Activated CD8-positive, alpha-beta T cell treated with anti-CD3 and anti-CD28 coated beads, Interleukin-2, amount 10 ng/mL, durations not matched to agents 7 days and 5 days (primary cell): ENCODE measurements at regions not wholly inside any gene's neighbourhood (a gene's known extent, or its start where the extent isn't known, plus 50 kb on each side); places are given as distances from the start of the nearest gene placed in this dataset.
"Not testable (repeated sequence)": the region's sequence is repeated elsewhere in the genome, so short reads cannot be mapped to it uniquely, and the experiment has no call there.

ENCODE experiments used
- ATAC-seq: fragments of 150-1000 bp; cut with Tn5 transposase; one replicate; pipeline ENCODE4 v1.10.0; 2021; ENCODE audit warnings: moderate library complexity
- CTCF ChIA-PET: fragments of 350-600 bp; sonication (Branson Sonifier 250); formaldehyde crosslinking; loops from one replicate; lab custom pipeline; 2021; ENCODE audit warnings: antibody characterized with exemption; lab: Charles Lee
- POLR2A ChIA-PET: fragments of 350-600 bp; sonication (Branson Sonifier 250); formaldehyde crosslinking; loops from one replicate; lab custom pipeline; 2021; ENCODE audit warnings: antibody characterized with exemption; lab: Charles Lee
- DNase-seq: peaks from one replicate; pipeline ENCODE4 v3.0.0-alpha.2; 2020
- H3K27ac Mint-ChIP-seq: one replicate; pipeline ENCODE4 v1.8.0; 2021; ENCODE audit warnings: mild to moderate bottlenecking, mixed read lengths
- H3K27me3 Mint-ChIP-seq: one replicate; pipeline ENCODE4 v1.8.0; 2021; ENCODE audit warnings: low read depth, mixed read lengths
- H3K36me3 Mint-ChIP-seq: one replicate; pipeline ENCODE4 v1.8.0; 2021; ENCODE audit warnings: low read depth, mixed read lengths
- H3K4me1 Mint-ChIP-seq: one replicate; pipeline ENCODE4 v1.8.0; 2021; ENCODE audit warnings: low read depth, mixed read lengths
- H3K4me3 Mint-ChIP-seq: one replicate; pipeline ENCODE4 v1.8.0; 2021; ENCODE audit warnings: mild to moderate bottlenecking, mixed read lengths
- H3K9me3 Mint-ChIP-seq: one replicate; pipeline ENCODE4 v1.8.0; 2022; ENCODE audit warnings: mixed read lengths; ENCODE audit not compliant: insufficient read depth

GRCh38 chr11:24391167-24391566 is 105.7 kb upstream of the LUZP2 start:
- Mint-ChIP-seq H3K36me3 (no peaks in the 10 kb centered on the region), H3K27me3 (no peaks in the 10 kb centered on the region), H3K27ac (no peak overlapping the region), H3K4me1 (no peaks in the 10 kb centered on the region), H3K9me3 (peaks cover 17% of the 10 kb centered on the region), H3K4me3 (no peak overlapping the region)
- ATAC-seq: no peak
- ChIA-PET POLR2A (no interaction called here), CTCF (no interaction called here)
- no peak for DNase-seq

- Mint-ChIP-seq H3K27me3 (no peaks in the 10 kb centered on the region), H3K36me3 (no peaks in the 10 kb centered on the region), H3K9me3 (peaks cover 7% of the 10 kb centered on the region), H3K27ac (no peak overlapping the region), H3K4me1 (no peaks in the 10 kb centered on the region), H3K4me3 (no peak overlapping the region)
- ATAC-seq: no peak
- ChIA-PET CTCF (no interaction called here), POLR2A (no interaction called here)
- no peak for DNase-seq
Observed at GRCh38 chr11:24400059-24400665, 96.7 kb upstream of the LUZP2 start.

DNA sequence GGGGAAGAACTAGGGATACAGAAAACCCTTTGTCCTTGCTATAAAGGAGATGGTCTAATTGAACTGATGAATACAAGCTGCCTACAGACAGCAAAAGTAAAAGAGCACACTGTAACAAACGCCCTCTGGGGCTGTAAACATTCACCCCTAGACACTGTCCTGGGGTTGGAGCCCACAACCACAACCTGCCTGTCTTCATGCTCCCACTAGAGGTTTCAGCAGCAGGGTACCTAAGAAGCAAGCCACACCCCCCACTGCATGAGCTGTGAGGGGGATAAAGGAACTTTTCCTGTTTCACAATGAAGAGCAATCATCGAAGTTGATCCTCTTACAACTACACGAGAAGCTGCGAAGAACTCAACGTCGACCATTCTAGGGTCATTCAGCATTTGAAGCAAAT is 90.5 kb upstream of the LUZP2 start:
- DNase-seq (no peak), ATAC-seq (no peak)
- Mint-ChIP-seq H3K4me3 (no peak overlapping the region), H3K27me3 (no peaks in the 10 kb centered on the region), H3K4me1 (no peaks in the 10 kb centered on the region), H3K9me3 (peaks cover 8% of the 10 kb centered on the region), H3K27ac (no peak overlapping the region), H3K36me3 (no peaks in the 10 kb centered on the region)
- CTCF ChIA-PET: no interaction called here
- POLR2A ChIA-PET: no interaction called here

- no peak for DNase-seq
- no peak for ATAC-seq
- Mint-ChIP-seq H3K9me3 (peaks cover 5% of the 10 kb centered on the region), H3K4me3 (no peak overlapping the region), H3K4me1 (no peaks in the 10 kb centered on the region), H3K27me3 (no peaks in the 10 kb centered on the region), H3K36me3 (no peaks in the 10 kb centered on the region), H3K27ac (no peak overlapping the region)
- ChIA-PET CTCF (no interaction called here), POLR2A (no interaction called here)
Observed at GRCh38 chr11:24406980-24407379, 89.9 kb upstream of the LUZP2 start.

- DNase-seq (no peak), ATAC-seq (no peak)
- no peaks in the 10 kb centered on the region for H3K36me3 Mint-ChIP-seq
- peaks cover 3% of the 10 kb centered on the region for H3K9me3 Mint-ChIP-seq
- H3K27me3 Mint-ChIP-seq: no peaks in the 10 kb centered on the region
- ChIA-PET POLR2A (no interaction called here), CTCF (no interaction called here)
- H3K27ac Mint-ChIP-seq: no peak overlapping the region
- no peak overlapping the region for H3K4me3 Mint-ChIP-seq
- no peaks in the 10 kb centered on the region for H3K4me1 Mint-ChIP-seq
Observed at GRCh38 chr11:24407733-24408132, 89.1 kb upstream of the LUZP2 start.

- no peak for DNase-seq
- no peaks in the 10 kb centered on the region for H3K27me3 Mint-ChIP-seq
- H3K9me3 Mint-ChIP-seq: peaks cover 3% of the 10 kb centered on the region
- no peaks in the 10 kb centered on the region for H3K36me3 Mint-ChIP-seq
- H3K4me1 Mint-ChIP-seq: no peaks in the 10 kb centered on the region
- no peak overlapping the region for H3K27ac Mint-ChIP-seq
- ChIA-PET CTCF (no interaction called here), POLR2A (no interaction called here)
- H3K4me3 Mint-ChIP-seq: no peak overlapping the region
- no peak for ATAC-seq
Observed at GRCh38 chr11:24408202-24408601, 88.7 kb upstream of the LUZP2 start.

DNA sequence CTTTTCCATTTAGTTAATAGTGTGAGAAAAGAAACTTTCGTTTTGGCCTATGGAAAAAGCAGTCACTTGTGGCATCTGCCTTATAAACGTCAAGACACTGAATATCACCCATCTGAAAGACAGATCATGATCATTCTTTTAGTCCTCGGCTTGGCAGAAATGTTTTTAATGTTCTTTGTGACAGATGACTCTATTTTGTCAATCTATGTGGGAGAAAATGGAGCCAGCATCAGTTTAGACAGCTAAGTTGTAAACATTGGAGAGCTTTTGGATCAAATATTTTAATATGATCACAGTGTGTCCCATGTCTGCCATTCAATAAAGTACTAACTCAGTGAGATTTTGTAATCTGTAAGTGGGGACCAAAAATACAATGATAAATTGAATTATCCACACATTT is 85.1 kb upstream of the LUZP2 start:
- CTCF ChIA-PET: no interaction called here
- Mint-ChIP-seq H3K9me3 (peaks cover 15% of the 10 kb centered on the region), H3K4me3 (no peak overlapping the region), H3K27me3 (no peaks in the 10 kb centered on the region), H3K4me1 (no peaks in the 10 kb centered on the region), H3K36me3 (no peaks in the 10 kb centered on the region), H3K27ac (no peak overlapping the region)
- DNase-seq (no peak), ATAC-seq (no peak)
- POLR2A ChIA-PET: no interaction called here

DNA sequence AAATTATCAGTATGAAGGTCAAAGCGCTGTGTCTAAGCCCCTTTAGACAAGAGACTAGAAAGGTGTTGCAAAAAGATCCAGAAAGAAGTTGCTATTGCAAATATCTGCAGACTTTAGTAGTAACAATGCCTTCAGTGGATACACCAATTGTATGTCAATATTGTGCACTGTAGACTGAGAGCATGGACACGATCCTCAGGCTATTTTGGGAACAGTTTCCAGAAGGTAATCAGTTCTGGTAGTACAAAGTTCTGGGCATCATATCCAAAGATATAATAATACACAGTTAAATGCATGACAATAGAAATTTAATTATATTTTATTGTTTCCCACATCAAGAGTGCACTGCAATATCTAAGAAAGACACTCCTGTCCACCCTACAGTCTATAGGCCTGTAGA is 84.1 kb upstream of the LUZP2 start:
- DNase-seq (no peak), ATAC-seq (no peak)
- Mint-ChIP-seq H3K36me3 (no peaks in the 10 kb centered on the region), H3K4me3 (no peak overlapping the region), H3K9me3 (peaks cover 16% of the 10 kb centered on the region), H3K4me1 (no peaks in the 10 kb centered on the region), H3K27me3 (no peaks in the 10 kb centered on the region), H3K27ac (no peak overlapping the region)
- ChIA-PET CTCF (no interaction called here), POLR2A (no interaction called here)

GRCh38 chr11:24413391-24413790 is 83.5 kb upstream of the LUZP2 start:
- no peak overlapping the region for H3K4me3 Mint-ChIP-seq
- H3K36me3 Mint-ChIP-seq: no peaks in the 10 kb centered on the region
- peaks cover 12% of the 10 kb centered on the region for H3K9me3 Mint-ChIP-seq
- no peaks in the 10 kb centered on the region for H3K4me1 Mint-ChIP-seq
- ChIA-PET POLR2A (no interaction called here), CTCF (no interaction called here)
- H3K27ac Mint-ChIP-seq: no peak overlapping the region
- ATAC-seq (no peak), DNase-seq (no peak)
- no peaks in the 10 kb centered on the region for H3K27me3 Mint-ChIP-seq

GRCh38 chr11:24415955-24416636 is 80.8 kb upstream of the LUZP2 start:
- POLR2A ChIA-PET, H3K27me3 Mint-ChIP-seq, H3K36me3 Mint-ChIP-seq, H3K4me1 Mint-ChIP-seq, CTCF ChIA-PET, H3K4me3 Mint-ChIP-seq, ATAC-seq, H3K27ac Mint-ChIP-seq, DNase-seq: not testable (repeated sequence)
- H3K9me3 Mint-ChIP-seq: peaks cover 12% of the 10 kb centered on the region

DNA sequence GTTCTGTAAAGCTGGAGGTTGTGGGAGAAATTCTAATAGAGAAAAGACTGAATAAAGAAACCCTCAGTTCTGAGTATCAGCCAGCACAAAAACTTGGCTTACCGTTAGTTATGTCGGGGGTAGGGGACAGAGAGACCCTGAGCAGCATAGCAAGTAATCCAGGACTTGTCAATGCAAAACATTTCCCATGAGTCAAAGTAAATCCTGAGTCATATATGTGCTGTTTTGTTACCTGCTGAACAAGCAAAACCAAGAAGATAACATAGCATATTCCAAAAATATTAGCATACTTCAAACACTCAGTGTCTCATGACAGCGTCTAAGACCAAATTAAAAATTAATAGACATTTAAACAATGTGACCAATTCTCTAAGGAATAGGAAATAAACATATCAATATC is 75.1 kb upstream of the LUZP2 start:
- Mint-ChIP-seq H3K9me3 (peaks cover 4% of the 10 kb centered on the region), H3K4me3 (no peak overlapping the region), H3K27ac (no peak overlapping the region), H3K27me3 (no peaks in the 10 kb centered on the region), H3K36me3 (no peaks in the 10 kb centered on the region), H3K4me1 (no peaks in the 10 kb centered on the region)
- POLR2A ChIA-PET: no interaction called here
- CTCF ChIA-PET: no interaction called here
- ATAC-seq (no peak), DNase-seq (no peak)

DNA sequence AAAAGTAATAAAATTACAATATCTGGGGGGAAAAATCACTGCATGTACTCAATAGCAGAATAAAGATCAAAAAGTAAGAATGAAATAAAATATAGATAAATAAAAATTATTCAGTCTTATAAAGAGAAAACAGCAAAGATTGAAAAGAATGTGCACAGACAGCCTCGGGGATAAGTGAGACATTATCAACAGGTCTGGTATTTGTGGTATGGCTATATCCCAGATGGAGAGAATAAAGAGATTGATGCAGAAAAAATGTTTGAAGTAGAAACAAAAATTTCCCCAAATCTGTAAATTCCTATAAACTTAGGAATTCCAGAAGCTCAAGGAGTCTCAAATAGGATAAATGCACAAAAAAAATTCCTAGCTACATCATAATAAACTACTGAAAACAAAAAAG is 74.5 kb upstream of the LUZP2 start:
- no peaks in the 10 kb centered on the region for H3K4me1 Mint-ChIP-seq
- H3K27ac Mint-ChIP-seq: no peak overlapping the region
- POLR2A ChIA-PET: no interaction called here
- no peak overlapping the region for H3K4me3 Mint-ChIP-seq
- CTCF ChIA-PET: no interaction called here
- H3K9me3 Mint-ChIP-seq: peaks cover 4% of the 10 kb centered on the region
- H3K36me3 Mint-ChIP-seq: no peaks in the 10 kb centered on the region
- DNase-seq (no peak), ATAC-seq (no peak)
- H3K27me3 Mint-ChIP-seq: no peaks in the 10 kb centered on the region

DNA sequence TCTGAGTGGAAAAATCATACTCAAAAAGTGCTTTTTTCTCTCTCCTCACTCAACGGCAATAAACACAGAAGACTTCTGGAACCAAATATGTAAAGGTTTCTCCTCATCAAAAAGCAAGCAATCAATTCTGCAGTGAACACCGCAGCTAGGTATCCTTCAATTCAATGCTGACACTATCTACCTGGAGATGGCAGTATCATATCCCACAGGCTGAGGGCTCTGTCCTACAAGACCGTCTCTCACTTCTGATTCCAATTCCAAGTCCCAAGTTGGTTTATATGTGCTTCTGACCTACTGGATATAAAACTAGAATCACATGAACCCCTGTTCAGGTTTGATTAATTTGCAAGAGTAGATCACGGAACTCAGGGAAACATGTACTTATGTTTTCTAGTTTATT is 59.7 kb upstream of the LUZP2 start:
- H3K27ac Mint-ChIP-seq: no peak overlapping the region

More for the DNA sequence above, 59.7 kb upstream of the LUZP2 start:
- H3K9me3 Mint-ChIP-seq: peaks cover 4% of the 10 kb centered on the region
- CTCF ChIA-PET: no interaction called here
- DNase-seq: no peak
- H3K27me3 Mint-ChIP-seq: no peaks in the 10 kb centered on the region
- H3K4me1 Mint-ChIP-seq: no peaks in the 10 kb centered on the region
- no peak for ATAC-seq
- H3K4me3 Mint-ChIP-seq: no peak overlapping the region
- POLR2A ChIA-PET: no interaction called here
- no peaks in the 10 kb centered on the region for H3K36me3 Mint-ChIP-seq
